ENCODE measurements at regions not wholly inside any gene's neighbourhood (a gene's known extent, or its start where the extent isn't known, plus 50 kb on each side); places are given as distances from the start of the nearest gene placed in this dataset.

DNA sequence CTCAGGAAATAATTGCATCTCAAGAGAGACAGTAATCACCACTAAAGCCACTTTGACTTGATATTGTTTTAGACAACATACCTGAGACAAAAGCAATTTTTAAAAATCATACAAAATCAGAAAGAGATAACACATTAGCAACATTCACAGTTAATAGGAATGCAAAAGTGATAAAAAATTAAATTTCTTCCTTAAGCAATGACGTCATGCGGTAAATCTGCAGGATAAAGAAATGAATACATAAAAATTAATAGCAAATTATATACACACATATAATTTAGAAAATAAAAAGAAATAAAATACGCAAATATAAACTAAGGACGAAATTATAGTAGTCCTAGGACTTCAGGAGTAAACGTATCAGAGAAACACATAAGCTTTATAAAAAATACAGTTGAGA, 866.5 kb upstream of the PRKX start:
- TF ChIP-seq CTCF (IDR thresholded peaks at IDR 0.05; ENCODE audit: insufficient read depth, low read depth, low read length): no peak
- TF ChIP-seq EZH2 (IDR thresholded peaks at IDR 0.05; ENCODE audit: insufficient read depth, low read length): no peak

All from astrocyte (in vitro differentiated cells and primary cell).